ENCODE measurements at regions not wholly inside any gene's neighbourhood (a gene's known extent, or its start where the extent isn't known, plus 50 kb on each side); places are given as distances from the start of the nearest gene placed in this dataset.
A peak's percentile ranks its signal among the peaks of the same experiment; 100 is the strongest.

DNA sequence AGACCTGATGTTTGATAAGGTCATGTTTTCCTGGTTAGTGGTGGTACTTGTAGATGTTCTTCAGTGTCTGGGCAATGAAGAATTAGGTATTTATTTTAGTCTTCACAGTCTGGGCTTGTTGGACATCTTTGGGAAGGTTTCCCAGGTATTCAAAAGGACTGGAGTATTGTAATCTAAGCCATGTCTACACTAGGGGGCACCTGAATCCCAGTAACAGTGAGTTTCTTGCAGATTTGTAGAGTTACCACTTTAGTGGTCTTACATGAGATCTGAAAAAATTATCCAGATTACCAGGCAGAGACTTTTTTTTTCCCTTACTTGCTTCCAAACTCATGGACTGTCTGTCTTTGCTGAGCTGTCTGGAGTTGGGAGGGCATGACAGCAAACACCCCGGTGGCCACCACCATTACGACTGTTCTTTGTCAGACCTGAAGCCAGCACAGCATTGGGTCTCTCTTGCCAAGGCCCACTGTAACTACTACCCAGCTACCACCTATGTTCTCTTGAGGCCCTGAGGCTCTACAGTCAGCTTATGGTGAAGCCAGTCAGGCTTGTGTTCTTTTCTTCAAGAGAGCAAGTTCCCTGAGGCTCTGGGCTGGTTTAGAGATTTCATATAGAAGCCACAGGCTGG is 820.7 kb upstream of the FBXO33 start:
- DNase-seq (ENCODE audit: insufficient read length, low spot score) = no peak
- FAIRE-seq = no peak
- TF ChIP-seq, protein P1, sequence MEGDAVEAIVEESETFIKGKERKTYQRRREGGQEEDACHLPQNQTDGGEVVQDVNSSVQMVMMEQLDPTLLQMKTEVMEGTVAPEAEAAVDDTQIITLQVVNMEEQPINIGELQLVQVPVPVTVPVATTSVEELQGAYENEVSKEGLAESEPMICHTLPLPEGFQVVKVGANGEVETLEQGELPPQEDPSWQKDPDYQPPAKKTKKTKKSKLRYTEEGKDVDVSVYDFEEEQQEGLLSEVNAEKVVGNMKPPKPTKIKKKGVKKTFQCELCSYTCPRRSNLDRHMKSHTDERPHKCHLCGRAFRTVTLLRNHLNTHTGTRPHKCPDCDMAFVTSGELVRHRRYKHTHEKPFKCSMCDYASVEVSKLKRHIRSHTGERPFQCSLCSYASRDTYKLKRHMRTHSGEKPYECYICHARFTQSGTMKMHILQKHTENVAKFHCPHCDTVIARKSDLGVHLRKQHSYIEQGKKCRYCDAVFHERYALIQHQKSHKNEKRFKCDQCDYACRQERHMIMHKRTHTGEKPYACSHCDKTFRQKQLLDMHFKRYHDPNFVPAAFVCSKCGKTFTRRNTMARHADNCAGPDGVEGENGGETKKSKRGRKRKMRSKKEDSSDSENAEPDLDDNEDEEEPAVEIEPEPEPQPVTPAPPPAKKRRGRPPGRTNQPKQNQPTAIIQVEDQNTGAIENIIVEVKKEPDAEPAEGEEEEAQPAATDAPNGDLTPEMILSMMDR (IDR thresholded peaks at IDR 0.05; ENCODE audit: insufficient read depth, missing control alignments) = peak; percentile 2

DNA sequence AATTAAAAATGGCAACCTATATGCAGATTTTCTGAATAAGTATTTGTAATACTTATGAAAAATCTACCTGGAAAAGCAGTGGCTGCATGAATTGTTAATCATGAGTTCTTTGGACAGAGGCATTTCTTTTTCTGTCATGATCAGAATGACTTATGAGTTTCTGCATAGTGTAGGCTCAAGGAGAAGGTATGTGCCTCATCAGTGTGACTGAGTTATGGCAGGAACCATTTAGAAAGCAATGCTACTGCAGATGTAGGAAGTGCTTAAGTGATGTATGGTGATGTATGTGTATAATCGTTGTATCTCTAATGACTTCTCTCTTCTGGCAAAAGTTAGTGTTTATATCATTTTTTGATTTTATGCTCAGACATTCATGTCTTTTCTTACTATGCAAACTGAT is 816.4 kb upstream of the FBXO33 start:
- FAIRE-seq = no peak
- TF ChIP-seq, protein P1 (IDR thresholded peaks at IDR 0.05; ENCODE audit: insufficient read depth, missing control alignments) = no peak
- no peak for DNase-seq (ENCODE audit: insufficient read length, low spot score)

- TF ChIP-seq, protein P1 (IDR thresholded peaks at IDR 0.05; ENCODE audit: insufficient read depth, missing control alignments) = no peak
- DNase-seq (ENCODE audit: insufficient read length, low spot score) = no peak
Measured at GRCh38 chr14:40240245-40240859, 808.1 kb upstream of the FBXO33 start.

GRCh38 chr14:40232302-40232701 is 800.1 kb upstream of the FBXO33 start:
- DNase-seq (ENCODE audit: insufficient read length, low spot score) (no peak), FAIRE-seq (no peak)
- TF ChIP-seq, protein P1 (IDR thresholded peaks at IDR 0.05; ENCODE audit: insufficient read depth, missing control alignments) = no peak

More at GRCh38 chr14:40240245-40240859, 808.1 kb upstream of the FBXO33 start:
- no peak for FAIRE-seq

DNA sequence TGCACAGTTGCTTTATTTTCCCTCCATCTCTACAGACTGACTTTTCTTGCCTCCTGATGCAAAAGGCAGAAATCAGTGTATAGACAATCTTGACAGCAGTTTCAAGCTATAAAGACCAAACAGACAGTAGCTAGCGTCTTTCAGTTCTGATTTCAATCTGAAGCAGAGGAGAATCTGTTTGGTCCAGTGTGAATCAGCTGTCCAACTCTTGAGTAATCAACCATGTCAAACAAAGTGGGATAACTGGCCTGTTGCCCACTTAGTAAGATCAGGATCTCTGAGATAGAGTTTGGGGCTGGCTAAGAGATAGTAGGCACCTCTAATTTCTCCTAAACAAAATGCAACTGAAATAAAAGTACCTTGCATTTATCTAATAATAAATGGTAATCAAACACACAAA is 797.4 kb upstream of the FBXO33 start:
- FAIRE-seq (no peak), DNase-seq (ENCODE audit: insufficient read length, low spot score) (no peak)
- TF ChIP-seq, protein P1 (IDR thresholded peaks at IDR 0.05; ENCODE audit: insufficient read depth, missing control alignments) = no peak

DNA sequence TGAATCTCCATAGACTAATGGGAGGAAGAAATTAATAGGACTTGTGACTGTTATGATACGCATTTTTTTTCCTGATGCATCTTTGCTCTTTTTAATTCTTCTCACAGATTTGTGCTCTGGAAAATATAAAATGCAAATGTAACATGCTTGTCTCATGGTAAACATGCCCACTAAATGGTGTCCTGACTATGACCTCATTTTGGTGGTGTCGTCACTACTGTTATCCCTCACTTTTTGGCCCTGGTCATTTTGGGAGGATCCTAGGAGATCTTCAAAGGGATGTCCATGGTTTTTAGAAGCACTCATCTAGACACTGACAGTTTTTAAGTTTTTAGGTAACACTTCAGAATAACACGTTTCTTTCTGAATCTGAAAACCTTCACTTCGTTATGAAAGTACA is 790.8 kb upstream of the FBXO33 start:
- FAIRE-seq (no peak), DNase-seq (ENCODE audit: insufficient read length, low spot score) (no peak)
- TF ChIP-seq, protein P1 (IDR thresholded peaks at IDR 0.05; ENCODE audit: insufficient read depth, missing control alignments) = no peak

GRCh38 chr14:40221428-40221827 is 789.2 kb upstream of the FBXO33 start:
- DNase-seq (ENCODE audit: insufficient read length, low spot score) (no peak), FAIRE-seq (no peak)
- TF ChIP-seq, protein P1 (IDR thresholded peaks at IDR 0.05; ENCODE audit: insufficient read depth, missing control alignments) = no peak
